BLaER1 treated with 17β-estradiol and CSF1 and Interleukin-3, amounts not matched to agents 10 nM and 100 nM (cell line): ENCODE measurements at regions not wholly inside any gene's neighbourhood (a gene's known extent, or its start where the extent isn't known, plus 50 kb on each side); places are given as distances from the start of the nearest gene placed in this dataset.

Source experiments
- H3K27ac ChIP-seq, 11 experiments: shearing (Covaris generic); formaldehyde crosslinking; 2 replicates each; pipeline ENCODE4 v1.8.1; 2022
- H3K27me3 ChIP-seq, 11 experiments: shearing (Covaris generic); formaldehyde crosslinking; 2 replicates each; pipeline ENCODE4 v1.8.1; 2022
- H3K36me3 ChIP-seq, 11 experiments: shearing (Covaris generic); formaldehyde crosslinking; 2 replicates each; pipeline ENCODE4 v1.8.1; 2022
- H3K4me1 ChIP-seq, 10 experiments: shearing (Covaris generic); formaldehyde crosslinking; 2 replicates each; pipeline ENCODE4 v1.8.1; 2022
- H3K4me2 ChIP-seq, 11 experiments: shearing (Covaris generic); formaldehyde crosslinking; 2 replicates each; pipeline ENCODE4 v1.8.1; 2022
- H3K4me3 ChIP-seq, 10 experiments: shearing (Covaris generic); formaldehyde crosslinking; 2 replicates each; pipeline ENCODE4 v1.8.1; 2022
- H3K9ac ChIP-seq, 11 experiments: shearing (Covaris generic); formaldehyde crosslinking; 2 replicates each; pipeline ENCODE4 v1.8.1; 2022
- H3K9me3 ChIP-seq, 11 experiments: shearing (Covaris generic); formaldehyde crosslinking; replicated peaks in 1 of 11; 2 replicates each; pipeline ENCODE4 v1.8.1; 2022
- H4K20me1 ChIP-seq, 11 experiments: shearing (Covaris generic); formaldehyde crosslinking; 2 replicates each; pipeline ENCODE4 v1.8.1; 2022
- Cebpa-rat ChIP-seq, 11 experiments: shearing (Covaris generic); IDR thresholded peaks; 2 replicates each; pipeline ENCODE4 v1.8.1; 2022

DNA sequence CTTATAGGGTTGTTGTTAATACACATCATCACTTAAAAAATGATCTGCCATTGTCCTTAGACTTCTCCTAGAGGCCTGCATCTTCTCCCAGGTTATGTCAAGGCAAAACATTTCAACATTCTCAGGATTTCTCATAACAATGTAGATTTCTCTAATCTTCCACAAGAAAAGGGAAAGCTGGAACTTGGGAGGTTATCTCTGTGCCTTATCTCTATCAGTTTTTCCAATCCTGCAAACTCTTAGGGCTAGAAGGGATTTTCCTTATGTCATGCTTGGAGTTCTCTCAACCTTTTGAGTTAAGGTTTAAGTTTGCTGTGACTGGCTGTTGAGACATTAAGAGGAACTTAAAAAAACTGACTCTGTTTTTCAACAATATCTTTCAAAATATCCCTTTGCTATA lies 300.6 kb upstream of the TFPI start:
- no peak for TF ChIP-seq Cebpa-rat (IDR thresholded peaks at IDR 0.05)
- Histone ChIP-seq H4K20me1 (no peaks in the 10 kb centered on the region), H3K36me3 (no peaks in the 10 kb centered on the region), H3K9ac (no peak overlapping the region), H3K27me3 (no peaks in the 10 kb centered on the region), H3K9me3 (no peaks in the 10 kb centered on the region), H3K4me3 (no peak overlapping the region), H3K4me1 (no peaks in the 10 kb centered on the region), H3K27ac (no peak overlapping the region), H3K4me2 (no peak overlapping the region)

DNA sequence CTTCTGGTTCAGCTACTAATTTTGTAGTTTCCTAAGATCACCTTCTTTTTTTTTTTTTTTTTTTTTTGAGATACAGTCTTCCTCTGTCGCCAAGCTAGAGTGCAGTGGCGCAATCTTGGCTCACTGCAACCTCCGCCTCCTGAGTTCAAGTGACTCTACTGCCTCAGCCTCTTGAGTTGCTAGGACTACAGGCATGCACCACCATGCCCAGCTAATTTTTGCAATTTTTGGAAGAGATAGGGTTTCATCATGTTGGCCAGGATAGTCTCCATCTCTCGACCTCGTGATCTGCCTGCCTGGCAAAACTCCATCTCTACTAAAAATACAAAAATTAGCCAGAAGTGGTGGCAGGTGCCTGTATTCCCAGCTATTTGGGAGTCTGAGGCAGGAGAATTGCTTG lies 301.5 kb upstream of the TFPI start:
- no peaks in the 10 kb centered on the region for H3K4me1 ChIP-seq
- no peak overlapping the region for H3K4me2 ChIP-seq
- H3K4me3 ChIP-seq = no peak overlapping the region
- H3K27me3 ChIP-seq = no peaks in the 10 kb centered on the region
- H3K27ac ChIP-seq = no peak overlapping the region
- no peaks in the 10 kb centered on the region for H4K20me1 ChIP-seq
- no peaks in the 10 kb centered on the region for H3K9me3 ChIP-seq
- no peak for TF ChIP-seq Cebpa-rat (IDR thresholded peaks at IDR 0.05)
- H3K36me3 ChIP-seq = no peaks in the 10 kb centered on the region
- H3K9ac ChIP-seq = no peak overlapping the region

DNA sequence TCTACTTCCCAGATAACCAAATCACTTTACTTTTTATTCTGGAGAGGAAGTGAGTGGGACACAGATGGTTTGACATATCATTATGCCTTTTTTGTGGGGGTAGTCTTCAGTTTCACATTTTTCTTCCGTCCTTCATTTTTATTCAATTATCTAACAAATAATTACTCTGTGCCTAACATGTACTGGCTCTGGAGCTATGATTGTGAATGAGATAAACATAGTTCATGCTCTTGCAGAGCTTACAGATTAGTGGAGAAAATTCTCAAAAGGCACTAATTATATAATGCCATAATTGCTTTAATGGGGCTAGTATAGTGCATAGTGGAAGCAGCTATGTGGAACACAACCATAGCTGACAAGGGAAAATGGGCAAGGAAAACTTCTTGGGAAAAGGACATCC lies 303.6 kb upstream of the TFPI start:
- Histone ChIP-seq H3K4me1 (no peaks in the 10 kb centered on the region), H3K4me2 (no peak overlapping the region), H3K27me3 (no peaks in the 10 kb centered on the region), H3K9me3 (no peaks in the 10 kb centered on the region), H3K36me3 (no peaks in the 10 kb centered on the region), H3K9ac (no peak overlapping the region), H4K20me1 (no peaks in the 10 kb centered on the region), H3K4me3 (no peak overlapping the region), H3K27ac (no peak overlapping the region)
- TF ChIP-seq Cebpa-rat (IDR thresholded peaks at IDR 0.05) = no peak

DNA sequence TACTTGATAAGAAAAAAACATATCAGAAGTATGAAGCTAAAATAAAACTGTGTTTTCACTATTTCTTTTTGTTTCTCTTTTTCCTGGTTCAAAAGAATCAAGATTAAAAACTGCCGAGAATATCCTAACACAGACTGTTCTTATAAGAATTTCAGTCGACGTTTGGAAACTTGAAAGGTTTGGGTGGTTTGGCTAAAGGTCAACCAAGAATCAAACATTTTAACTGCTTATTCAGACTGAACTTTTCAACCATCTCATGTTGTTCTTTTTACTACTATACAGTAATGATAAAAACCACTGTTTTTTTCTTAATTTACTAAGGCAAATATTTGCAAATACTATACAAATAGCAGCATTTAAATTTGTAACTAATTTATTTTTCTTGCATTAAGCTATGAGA lies 308.5 kb upstream of the TFPI start:
- Histone ChIP-seq H3K27ac (no peak overlapping the region), H3K4me2 (no peak overlapping the region), H3K36me3 (no peaks in the 10 kb centered on the region), H3K4me3 (no peak overlapping the region), H4K20me1 (no peaks in the 10 kb centered on the region), H3K4me1 (peaks cover 0 to 2% (median 0%) of the 10 kb centered on the region in 10 experiments; a peak in 4 of 20 replicates), H3K9ac (no peak overlapping the region), H3K9me3 (peaks cover 13 to 22% (median 18%) of the 10 kb centered on the region in 11 experiments; a peak in 21 of 22 replicates), H3K27me3 (no peaks in the 10 kb centered on the region)
- TF ChIP-seq Cebpa-rat (IDR thresholded peaks at IDR 0.05) = no peak

DNA sequence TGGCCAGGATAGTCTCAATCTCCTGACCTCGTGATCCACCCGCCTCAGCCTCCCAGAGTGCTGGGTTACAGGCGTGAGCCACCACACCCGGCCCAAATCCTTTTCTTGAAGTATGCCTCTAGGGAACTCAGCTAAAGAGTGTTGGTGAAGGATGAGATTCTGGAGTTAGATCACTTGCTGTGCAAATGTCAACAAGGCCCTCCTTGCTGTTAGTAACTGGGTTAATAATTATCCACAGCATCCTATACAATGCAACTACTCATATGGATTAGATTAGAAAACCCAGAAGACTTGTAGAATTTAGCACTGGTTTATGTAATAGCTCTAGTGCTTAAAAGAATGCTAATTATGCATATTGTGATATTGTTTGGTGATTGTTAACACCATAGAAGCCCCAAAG lies 310.8 kb upstream of the TFPI start:
- no peaks in the 10 kb centered on the region for H3K27me3 ChIP-seq
- no peak overlapping the region for H3K4me2 ChIP-seq
- H4K20me1 ChIP-seq = no peaks in the 10 kb centered on the region
- no peak overlapping the region for H3K4me3 ChIP-seq
- no peak for TF ChIP-seq Cebpa-rat (IDR thresholded peaks at IDR 0.05)
- H3K36me3 ChIP-seq = no peaks in the 10 kb centered on the region
- H3K9me3 ChIP-seq = peaks cover 16 to 45% (median 39%) of the 10 kb centered on the region in 11 experiments; a peak in 21 of 22 replicates
- no peak overlapping the region for H3K27ac ChIP-seq
- no peak overlapping the region for H3K9ac ChIP-seq
- H3K4me1 ChIP-seq = peaks cover 0 to 19% (median 0%) of the 10 kb centered on the region in 10 experiments; a peak in 8 of 20 replicates

DNA sequence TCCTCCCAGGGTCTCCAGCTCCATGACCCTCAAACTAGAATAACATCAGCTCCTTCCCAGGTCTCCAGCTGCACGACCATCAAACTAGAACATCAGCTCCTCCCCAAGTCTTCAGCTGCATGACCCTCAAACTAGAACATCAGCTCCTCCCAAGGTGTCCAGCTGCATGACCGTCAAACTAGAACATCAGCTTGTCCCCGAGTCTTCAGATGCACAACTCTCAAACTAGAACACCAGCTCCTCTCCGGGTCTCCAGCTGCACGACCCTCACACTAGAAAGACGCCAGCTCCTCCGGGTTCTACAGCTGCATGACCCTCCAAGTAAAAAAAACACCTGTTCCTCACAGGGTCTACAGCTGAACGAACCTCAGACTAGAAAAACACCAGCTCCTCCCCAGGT lies 312.9 kb upstream of the TFPI start:
- H3K4me1 ChIP-seq = peaks cover 0 to 19% (median 0%) of the 10 kb centered on the region in 10 experiments; a peak in 8 of 20 replicates
- H3K9me3 ChIP-seq = peaks cover 16 to 51% (median 39%) of the 10 kb centered on the region in 11 experiments; a peak in 21 of 22 replicates
- no peaks in the 10 kb centered on the region for H3K27me3 ChIP-seq
- no peaks in the 10 kb centered on the region for H3K36me3 ChIP-seq
- H3K9ac ChIP-seq = no peak overlapping the region
- H3K4me2 ChIP-seq = peak overlapping the region in 2 of 11 experiments; percentile 24 to 34; a peak in 2 of 22 replicates
- H4K20me1 ChIP-seq = no peaks in the 10 kb centered on the region
- no peak overlapping the region; a peak in 1 of 22 replicates for H3K27ac ChIP-seq
- no peak for TF ChIP-seq Cebpa-rat (IDR thresholded peaks at IDR 0.05)
- H3K4me3 ChIP-seq = no peak overlapping the region; a peak in 1 of 20 replicates

DNA sequence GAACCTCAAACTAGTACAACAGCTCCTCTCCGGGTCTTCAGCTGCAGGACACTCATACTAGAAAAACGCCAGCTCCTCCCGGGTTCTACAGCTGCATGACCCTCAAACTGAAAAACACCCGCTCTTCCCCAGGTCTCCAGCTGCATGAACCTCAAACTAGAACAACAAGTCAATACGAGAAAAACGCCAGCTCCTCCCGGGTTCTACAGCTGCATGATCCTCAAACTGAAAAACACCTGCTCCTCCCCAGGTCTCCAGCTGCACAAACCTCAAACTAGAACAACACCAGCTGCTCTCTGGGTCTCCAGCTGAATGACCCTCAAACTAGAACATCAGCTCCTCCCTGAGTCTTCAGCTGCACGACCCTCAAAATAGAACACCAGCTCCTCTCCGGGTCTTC lies 315.0 kb upstream of the TFPI start:
- Histone ChIP-seq H3K4me3 (no peak overlapping the region), H3K9ac (no peak overlapping the region), H3K27me3 (no peaks in the 10 kb centered on the region), H3K36me3 (no peaks in the 10 kb centered on the region), H3K4me2 (peak overlapping the region in 5 of 11 experiments; percentile 2 to 34 (median 24); a peak in 5 of 22 replicates), H4K20me1 (no peaks in the 10 kb centered on the region), H3K27ac (peak overlapping the region in 3 of 11 experiments; percentile 5 to 48 (median 16); a peak in 4 of 22 replicates), H3K4me1 (peaks cover 0 to 19% (median 0%) of the 10 kb centered on the region in 10 experiments; a peak in 8 of 20 replicates), H3K9me3 (peaks cover 16 to 51% (median 39%) of the 10 kb centered on the region in 11 experiments; a peak in 21 of 22 replicates)
- TF ChIP-seq Cebpa-rat (IDR thresholded peaks at IDR 0.05) = no peak

DNA sequence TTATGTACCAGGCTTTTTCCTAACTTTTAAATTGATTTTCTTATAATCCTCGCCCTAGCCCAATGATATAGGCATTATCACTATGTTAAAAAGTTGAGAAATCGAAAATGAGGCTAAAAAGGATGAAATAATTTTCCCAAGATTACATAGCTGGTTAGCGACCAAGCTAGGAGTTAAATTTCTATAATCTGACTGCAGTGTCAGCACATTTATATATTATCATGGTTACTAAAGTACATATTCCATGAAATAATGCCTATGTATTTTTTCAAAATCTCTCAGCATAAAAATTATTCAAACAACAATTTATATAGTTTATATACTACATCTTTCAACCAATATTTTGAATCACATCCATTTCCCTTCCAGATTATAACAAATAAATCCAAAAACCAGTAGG lies 317.3 kb upstream of the TFPI start:
- Histone ChIP-seq H3K36me3 (no peaks in the 10 kb centered on the region), H3K27ac (no peak overlapping the region), H3K4me1 (peaks cover 0 to 19% (median 0%) of the 10 kb centered on the region in 10 experiments; a peak in 8 of 20 replicates), H4K20me1 (no peaks in the 10 kb centered on the region), H3K4me2 (no peak overlapping the region), H3K4me3 (no peak overlapping the region), H3K9me3 (peaks cover 12 to 44% (median 34%) of the 10 kb centered on the region in 11 experiments; a peak in 21 of 22 replicates), H3K9ac (no peak overlapping the region), H3K27me3 (no peaks in the 10 kb centered on the region)
- no peak for TF ChIP-seq Cebpa-rat (IDR thresholded peaks at IDR 0.05)

DNA sequence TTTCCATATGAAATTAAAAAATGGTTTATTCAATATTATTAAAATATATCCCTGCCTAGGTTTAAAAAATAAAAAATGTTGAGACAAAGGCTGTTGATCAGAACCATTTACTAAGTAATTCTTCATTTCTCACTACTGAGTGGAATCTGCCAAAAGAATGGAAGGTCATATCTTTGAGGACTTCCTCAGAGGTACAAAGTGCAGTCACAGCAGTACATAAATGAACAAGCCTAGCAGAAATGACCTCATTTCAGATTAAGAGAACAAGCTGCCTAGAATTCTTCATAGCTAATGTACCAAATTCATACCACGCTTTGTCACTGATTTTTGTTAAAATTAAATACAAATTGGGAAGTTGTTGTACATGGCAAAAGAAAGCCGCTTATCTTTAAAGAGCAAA lies 318.9 kb upstream of the TFPI start:
- H3K4me1 ChIP-seq = peaks cover 0 to 13% (median 0%) of the 10 kb centered on the region in 10 experiments; a peak in 8 of 20 replicates
- no peaks in the 10 kb centered on the region for H4K20me1 ChIP-seq
- H3K9me3 ChIP-seq = peaks cover 0 to 28% (median 18%) of the 10 kb centered on the region in 11 experiments; a peak in 16 of 22 replicates
- no peak overlapping the region for H3K27ac ChIP-seq
- H3K9ac ChIP-seq = no peak overlapping the region
- no peak overlapping the region for H3K4me3 ChIP-seq
- no peak overlapping the region for H3K4me2 ChIP-seq
- no peaks in the 10 kb centered on the region for H3K36me3 ChIP-seq
- TF ChIP-seq Cebpa-rat (IDR thresholded peaks at IDR 0.05) = no peak
- H3K27me3 ChIP-seq = no peaks in the 10 kb centered on the region

DNA sequence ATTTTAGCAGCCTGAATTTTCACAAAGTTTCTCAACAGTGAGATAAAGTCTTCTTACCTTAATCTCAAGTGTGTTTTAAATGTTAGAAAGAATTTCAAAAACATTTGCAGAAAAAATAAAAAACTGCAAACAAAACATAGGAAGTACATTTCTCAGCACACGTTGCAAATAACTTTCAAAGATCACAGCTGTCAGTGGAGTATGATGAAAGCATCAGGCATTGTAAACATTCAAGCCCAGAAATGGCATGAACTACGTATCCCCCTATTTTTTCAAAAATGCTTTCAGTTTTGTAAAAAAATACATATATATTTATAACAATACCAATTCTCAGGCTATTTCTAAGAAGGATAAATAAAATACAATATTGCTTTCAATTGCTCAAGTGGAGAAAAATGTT lies 320.6 kb upstream of the TFPI start:
- Histone ChIP-seq H4K20me1 (no peaks in the 10 kb centered on the region), H3K4me2 (no peak overlapping the region), H3K27ac (no peak overlapping the region), H3K9ac (no peak overlapping the region), H3K36me3 (no peaks in the 10 kb centered on the region), H3K4me3 (no peak overlapping the region), H3K9me3 (peaks cover 0 to 11% (median 2%) of the 10 kb centered on the region in 11 experiments; a peak in 11 of 22 replicates), H3K4me1 (no peaks in the 10 kb centered on the region), H3K27me3 (no peaks in the 10 kb centered on the region)
- TF ChIP-seq Cebpa-rat (IDR thresholded peaks at IDR 0.05) = no peak
